Esophagus squamous epithelium (tissue), 5 donors: ENCODE measurements at regions not wholly inside any gene's neighbourhood (a gene's known extent, or its start where the extent isn't known, plus 50 kb on each side); places are given as distances from the start of the nearest gene placed in this dataset.
A peak's percentile ranks its signal among the peaks of the same experiment; 100 is the strongest.
"Not testable (repeated sequence)": the region's sequence is repeated elsewhere in the genome, so short reads cannot be mapped to it uniquely, and the experiment has no call there.

Experiments used
- DNase-seq: peaks from one replicate; lab custom pipeline; 2025; lab: John Stamatoyannopoulos, UW
- H3K27ac ChIP-seq, 4 donors: fragments of 200-600 bp; sonication (generic); one replicate each; pipeline ENCODE4 v1.5.1; 2016 to 2019; ENCODE audit warnings: mild to moderate bottlenecking in 1 of 4
- H3K27me3 ChIP-seq, 4 donors: fragments of 200-600 bp; sonication (generic); 1 replicate in 3 of 4; 2 replicates in 1 of 4; pipeline versions ENCODE4 v1.5.1 to v1.6.0; 2017 to 2021; ENCODE audit warnings: antibody characterized with exemption in 1 of 4
- H3K36me3 ChIP-seq, 3 donors: fragments of 200-600 bp; sonication (generic); one replicate each; pipeline ENCODE4 v1.5.1; 2016 to 2019
- H3K4me1 ChIP-seq, 3 donors: fragments of 200-600 bp; sonication (generic); one replicate each; pipeline ENCODE4 v1.5.1; 2017 to 2019
- H3K4me3 ChIP-seq, 4 donors: fragments of 200-600 bp; sonication (generic); 1 replicate in 3 of 4; 2 replicates in 1 of 4; pipeline ENCODE4 v1.5.1; 2016 to 2019; ENCODE audit warnings: mild to moderate bottlenecking in 2 of 4, moderate library complexity in 1 of 4
- H3K9me3 ChIP-seq, 3 donors: fragments of 200-600 bp; sonication (generic); one replicate each; pipeline ENCODE4 v1.5.1; 2016 to 2019
- WGBS, 2 donors: methylation state at CpG; one replicate each; pipeline ENCODE4 v1.1.5; 2018; 5-methylcytosine and 5-hydroxymethylcytosine counted together
- intact Hi-C: fragments of 100-400 bp; cut with DNase I; formaldehyde crosslinking; loops from one replicate; pipeline ENCODE4 v1.15.0; 2022
- donor health status: DM: yes; HTN: yes; CAD: no.

DNA sequence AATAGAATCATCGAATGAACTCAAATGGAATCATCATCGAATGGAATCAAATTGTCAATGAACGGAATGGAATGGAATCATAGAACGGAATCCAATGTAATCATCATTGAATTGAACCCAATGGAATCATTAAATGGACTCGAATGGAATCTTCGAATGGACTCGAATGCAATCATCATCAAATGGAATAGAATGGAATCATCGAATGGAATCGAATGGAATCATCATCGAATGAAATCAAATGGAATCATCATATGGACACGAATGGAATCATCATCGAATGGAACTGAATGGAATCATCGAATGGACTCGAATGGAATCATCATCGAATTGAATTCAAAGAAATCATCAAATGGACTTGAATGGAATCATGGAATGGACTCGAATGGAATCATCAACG, 226.2 kb downstream of the SHCBP1 start:
- H3K9me3 ChIP-seq, H3K4me3 ChIP-seq, DNase-seq, H3K36me3 ChIP-seq, H3K4me1 ChIP-seq, H3K27ac ChIP-seq, intact Hi-C loops, H3K27me3 ChIP-seq: not testable (repeated sequence)
- WGBS, 2 donors: 71 to 72% methylated on average over 17 of the region's 17 CpGs

GRCh38 chr16:46394149-46394548, 227.0 kb downstream of the SHCBP1 start:
- DNase-seq, intact Hi-C loops, H3K36me3 ChIP-seq, H3K4me1 ChIP-seq, H3K4me3 ChIP-seq, H3K27me3 ChIP-seq, H3K27ac ChIP-seq: not testable (repeated sequence)
- WGBS, 2 donors: 66 to 67% methylated on average over 18 of the region's 18 CpGs
- peaks cover 0 to 11% (median 5%) of the 10 kb centered on the region in 3 donors for H3K9me3 ChIP-seq

- H3K27ac ChIP-seq, H3K36me3 ChIP-seq, H3K4me3 ChIP-seq, DNase-seq, H3K4me1 ChIP-seq, intact Hi-C loops, H3K27me3 ChIP-seq: not testable (repeated sequence)
- H3K9me3 ChIP-seq: peaks cover 0 to 11% (median 5%) of the 10 kb centered on the region in 3 donors
- 73 to 74% methylated on average over 26 of the region's 26 CpGs for WGBS, 2 donors
Measured at GRCh38 chr16:46392930-46393722, 228.1 kb downstream of the SHCBP1 start.

- intact Hi-C loops, DNase-seq, H3K27me3 ChIP-seq, H3K4me1 ChIP-seq, H3K27ac ChIP-seq, H3K4me3 ChIP-seq, H3K36me3 ChIP-seq: not testable (repeated sequence)
- 75% methylated on average over 29 of the region's 29 CpGs for WGBS, 2 donors
- H3K9me3 ChIP-seq: peaks cover 0 to 18% (median 14%) of the 10 kb centered on the region in 3 donors
Measured at GRCh38 chr16:46390660-46391462, 230.3 kb downstream of the SHCBP1 start.

DNA sequence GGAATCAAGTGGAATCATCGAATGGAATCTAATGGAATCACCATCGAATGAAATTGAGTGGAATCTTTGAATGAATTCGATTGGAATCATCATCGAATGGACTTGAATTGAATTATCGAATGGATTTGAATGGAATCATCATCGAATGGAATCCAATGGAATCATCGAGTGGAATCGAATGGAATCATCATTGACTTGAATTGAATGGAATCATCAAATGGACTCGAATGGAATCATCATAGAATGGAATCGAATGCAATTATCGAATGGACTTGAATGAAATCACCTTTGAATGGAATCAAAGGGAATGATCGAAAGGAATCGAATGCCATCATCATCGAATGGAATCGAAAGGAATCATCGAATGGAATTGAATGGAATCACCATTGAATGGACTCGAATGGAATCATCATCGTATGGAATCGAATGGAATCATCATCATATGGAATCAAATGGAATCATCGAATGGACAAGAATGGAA, 231.6 kb downstream of the SHCBP1 start:
- H3K4me1 ChIP-seq, H3K27me3 ChIP-seq, intact Hi-C loops, H3K36me3 ChIP-seq, DNase-seq: not testable (repeated sequence)
- Histone ChIP-seq H3K9me3 (peaks cover 0 to 14% (median 11%) of the 10 kb centered on the region in 3 donors), H3K27ac (peak overlapping the region in 1 of 4 donors; percentile 0), H3K4me3 (peak overlapping the region in 1 of 4 donors; percentile 0)
- 76% methylated on average over 20 of the region's 20 CpGs for WGBS, 2 donors

DNA sequence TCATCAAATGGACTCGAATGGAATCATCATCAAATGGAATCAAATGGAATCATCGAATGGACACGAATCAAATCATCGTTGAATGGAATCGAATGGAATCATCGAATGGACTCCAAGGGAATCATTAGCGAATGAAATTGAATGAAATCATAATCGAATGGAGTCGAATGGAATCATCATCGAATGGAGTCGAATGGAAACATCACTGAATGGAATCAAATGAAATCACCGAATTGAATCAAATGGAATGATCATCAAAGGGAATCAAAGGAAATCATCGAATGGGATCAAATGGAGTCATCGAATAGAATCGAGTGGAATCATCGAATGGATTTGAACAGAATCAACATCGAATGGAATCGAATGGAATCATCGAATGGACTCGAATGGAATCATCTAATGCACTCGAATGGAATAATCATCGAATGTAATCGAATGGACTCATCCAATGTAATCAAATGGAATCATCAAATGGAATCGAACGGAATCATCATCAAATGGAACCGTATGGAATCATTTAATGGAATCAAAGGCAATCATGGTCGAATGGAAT, 232.2 kb downstream of the SHCBP1 start:
- DNase-seq, intact Hi-C loops: not testable (repeated sequence)
- 78 to 79% methylated on average over 27 of the region's 27 CpGs for WGBS, 2 donors

DNA sequence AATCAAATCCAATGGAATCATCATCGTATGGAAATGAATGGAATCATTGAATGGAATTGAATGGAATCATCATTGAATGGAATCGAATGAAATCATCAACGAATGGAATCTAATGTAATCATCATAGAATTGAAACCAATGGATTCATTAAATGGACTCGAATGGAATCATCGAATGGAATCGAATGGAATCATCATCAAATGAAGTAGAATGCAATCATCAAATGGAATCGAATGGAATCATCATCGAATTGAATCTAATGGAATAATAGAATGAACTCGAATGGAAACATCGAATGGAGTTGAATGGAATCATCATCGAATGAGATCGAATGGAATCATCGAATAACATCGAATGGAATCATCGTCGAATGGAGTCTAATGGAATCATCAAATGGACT, 232.8 kb downstream of the SHCBP1 start:
- H3K4me3 ChIP-seq, H3K36me3 ChIP-seq, H3K4me1 ChIP-seq, intact Hi-C loops, H3K27me3 ChIP-seq, DNase-seq, H3K27ac ChIP-seq: not testable (repeated sequence)
- WGBS, 2 donors: 77 to 79% methylated on average over 16 of the region's 16 CpGs
- peaks cover 0 to 14% (median 11%) of the 10 kb centered on the region in 3 donors for H3K9me3 ChIP-seq

More for the DNA sequence above, 232.2 kb downstream of the SHCBP1 start:
- not testable (repeated sequence) for H3K4me1 ChIP-seq, H3K4me3 ChIP-seq, H3K36me3 ChIP-seq, H3K27me3 ChIP-seq, H3K27ac ChIP-seq
- H3K9me3 ChIP-seq: peaks cover 0 to 14% (median 11%) of the 10 kb centered on the region in 3 donors

GRCh38 chr16:46387720-46388119, 233.5 kb downstream of the SHCBP1 start:
- 65 to 66% methylated on average over 15 of the region's 15 CpGs for WGBS, 2 donors
- intact Hi-C loops, H3K27ac ChIP-seq, H3K4me1 ChIP-seq, DNase-seq, H3K36me3 ChIP-seq, H3K27me3 ChIP-seq: not testable (repeated sequence)
- Histone ChIP-seq H3K4me3 (peak overlapping the region in 1 of 4 donors; percentile 0), H3K9me3 (peaks cover 0 to 14% (median 11%) of the 10 kb centered on the region in 3 donors)

GRCh38 chr16:46386805-46387620, 234.2 kb downstream of the SHCBP1 start:
- H3K27ac ChIP-seq, DNase-seq, H3K4me3 ChIP-seq, H3K36me3 ChIP-seq, H3K27me3 ChIP-seq, H3K4me1 ChIP-seq, intact Hi-C loops: not testable (repeated sequence)
- H3K9me3 ChIP-seq: peaks cover 0 to 14% (median 14%) of the 10 kb centered on the region in 3 donors
- 72 to 73% methylated on average over 28 of the region's 28 CpGs for WGBS, 2 donors

DNA sequence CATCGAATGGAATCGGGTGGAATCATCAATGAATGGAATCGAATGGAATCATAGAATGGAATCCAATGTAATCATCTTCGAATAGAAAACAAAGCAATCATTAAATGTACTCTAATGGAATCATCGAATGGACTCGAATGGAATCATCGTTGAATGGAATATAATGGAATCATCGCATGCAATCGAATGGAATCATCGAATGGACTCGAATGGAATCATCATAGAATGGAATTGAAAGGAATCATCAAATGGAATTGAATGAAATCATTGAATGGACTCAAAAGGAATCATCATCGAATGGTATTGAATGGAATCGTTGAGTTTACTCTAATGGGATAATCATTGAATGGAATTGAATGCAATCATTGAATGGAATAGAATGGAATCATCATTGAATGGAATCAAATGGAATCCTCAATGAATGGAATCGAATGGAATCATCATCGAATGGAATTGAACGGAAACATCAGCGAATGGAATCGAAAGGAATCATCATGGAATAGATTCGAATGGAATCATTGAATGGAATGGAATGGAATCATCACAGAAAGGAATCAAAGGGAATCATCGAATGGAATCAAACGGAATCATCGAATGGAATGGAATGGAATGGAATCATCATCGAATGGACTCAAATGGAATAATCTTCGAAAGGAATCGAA, 234.9 kb downstream of the SHCBP1 start:
- peaks cover 0 to 15% (median 14%) of the 10 kb centered on the region in 3 donors for H3K9me3 ChIP-seq
- H3K4me3 ChIP-seq, H3K27ac ChIP-seq, H3K27me3 ChIP-seq, H3K4me1 ChIP-seq, H3K36me3 ChIP-seq, intact Hi-C loops, DNase-seq: not testable (repeated sequence)
- WGBS, 2 donors: 68 to 69% methylated on average over 25 of the region's 25 CpGs

- H3K4me3 ChIP-seq, intact Hi-C loops, H3K27me3 ChIP-seq, H3K36me3 ChIP-seq, DNase-seq, H3K27ac ChIP-seq, H3K4me1 ChIP-seq: not testable (repeated sequence)
- peaks cover 0 to 11% (median 11%) of the 10 kb centered on the region in 3 donors for H3K9me3 ChIP-seq
- 70 to 73% methylated on average over 37 of the region's 37 CpGs for WGBS, 2 donors
Measured at GRCh38 chr16:46384285-46385061, 236.7 kb downstream of the SHCBP1 start.
